Adrenal gland (tissue), 9 donors: ENCODE measurements at regions not wholly inside any gene's neighbourhood (a gene's known extent, or its start where the extent isn't known, plus 50 kb on each side); places are given as distances from the start of the nearest gene placed in this dataset.

Experiments used
- DNase-seq, 7 donors: peaks; one replicate each; pipeline ENCODE4 v3.0.0-alpha.2; 2019 to 2020
- H3K27ac ChIP-seq, 5 donors: fragments of 200-600 bp; sonication (generic) in 4 of 5; 1 replicate in 3 of 5; 2 replicates in 2 of 5; pipeline versions ENCODE4 v1.5.1 to v1.8.0; 2016 to 2020; ENCODE audit warnings: mild to moderate bottlenecking in 1 of 5
- H3K27me3 ChIP-seq: fragments of 200-600 bp; 2 replicates; pipeline ENCODE4 v1.8.0; 2021
- H3K36me3 ChIP-seq, 2 donors: fragments of 200-600 bp; replicated peaks in 1 of 2; 1 replicate in 1 of 2; 2 replicates in 1 of 2; pipeline versions ENCODE4 v1.5.1 to v1.8.0; 2018 to 2022
- H3K4me1 ChIP-seq, 2 donors: fragments of 200-600 bp; replicated peaks in 1 of 2; 1 replicate in 1 of 2; 2 replicates in 1 of 2; pipeline versions ENCODE4 v1.5.1 to v1.8.0; 2018 to 2021
- H3K4me3 ChIP-seq, 4 donors: fragments of 200-600 bp; sonication (generic) in 3 of 4; one replicate each; pipeline ENCODE4 v1.5.1; 2016 to 2018
- H3K9me3 ChIP-seq, 3 donors: fragments of 200-600 bp; sonication (generic) in 1 of 3; replicated peaks in 1 of 3; 1 replicate in 2 of 3; 2 replicates in 1 of 3; pipeline versions ENCODE4 v1.5.1 to v1.8.0; 2016 to 2021
- POLR2A ChIP-seq, 2 donors: fragments of 450-650 bp; IDR thresholded peaks; one replicate each; pipeline ENCODE4 v1.6.1; 2017; ENCODE audit warnings: antibody characterized with exemption in 2 of 2, mild to moderate bottlenecking in 2 of 2, moderate library complexity in 1 of 2
- WGBS, 4 donors: extraction: QIAGEN DNeasy Blood & Tissue Kit in 2 of 4; methylation state at CpG; one replicate each; pipeline versions ENCODE4 v1.1.5 to v1.1.7; 2013 to 2017; 5-methylcytosine and 5-hydroxymethylcytosine counted together
- intact Hi-C, 2 donors: fragments of 100-400 bp; cut with DNase I; formaldehyde crosslinking; loops; one replicate each; pipeline versions ENCODE4 v1.14.1 to v1.15.0; 2022 to 2023
- TF ChIP-seq, protein P1 (sequence below), 6 experiments: fragments of 450-650 bp in 4 of 6; fragments of 200-600 bp in 2 of 6; sonication (generic) in 1 of 6; IDR thresholded peaks; 1 replicate in 5 of 6; 2 replicates in 1 of 6; pipeline versions ENCODE4 v1.5.1 to v1.8.0; 2016 to 2021; ENCODE audit warnings: antibody characterized with exemption in 6 of 6, mild to moderate bottlenecking in 2 of 6, moderate library complexity in 1 of 6
- donor health status: healthy with polysubstance abuse.
- donor health status: Bipolar disorder and iron deficiency.
- donor health status: DM: yes; HTN: yes; CAD: no.
- donor health status: DM: no; HTN: no; CAD: no.
- donor health status: DM: no; HTN: no; CAD: no.

GRCh38 chr18:47341678-47342077, 90.2 kb upstream of the SKOR2 start:
- intact Hi-C loops: no loop called here
- TF ChIP-seq POLR2A (IDR thresholded peaks at IDR 0.05): no peak
- TF ChIP-seq, protein P1, sequence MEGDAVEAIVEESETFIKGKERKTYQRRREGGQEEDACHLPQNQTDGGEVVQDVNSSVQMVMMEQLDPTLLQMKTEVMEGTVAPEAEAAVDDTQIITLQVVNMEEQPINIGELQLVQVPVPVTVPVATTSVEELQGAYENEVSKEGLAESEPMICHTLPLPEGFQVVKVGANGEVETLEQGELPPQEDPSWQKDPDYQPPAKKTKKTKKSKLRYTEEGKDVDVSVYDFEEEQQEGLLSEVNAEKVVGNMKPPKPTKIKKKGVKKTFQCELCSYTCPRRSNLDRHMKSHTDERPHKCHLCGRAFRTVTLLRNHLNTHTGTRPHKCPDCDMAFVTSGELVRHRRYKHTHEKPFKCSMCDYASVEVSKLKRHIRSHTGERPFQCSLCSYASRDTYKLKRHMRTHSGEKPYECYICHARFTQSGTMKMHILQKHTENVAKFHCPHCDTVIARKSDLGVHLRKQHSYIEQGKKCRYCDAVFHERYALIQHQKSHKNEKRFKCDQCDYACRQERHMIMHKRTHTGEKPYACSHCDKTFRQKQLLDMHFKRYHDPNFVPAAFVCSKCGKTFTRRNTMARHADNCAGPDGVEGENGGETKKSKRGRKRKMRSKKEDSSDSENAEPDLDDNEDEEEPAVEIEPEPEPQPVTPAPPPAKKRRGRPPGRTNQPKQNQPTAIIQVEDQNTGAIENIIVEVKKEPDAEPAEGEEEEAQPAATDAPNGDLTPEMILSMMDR (IDR thresholded peaks at IDR 0.05): no peak

GRCh38 chr18:47334966-47335365, 83.5 kb upstream of the SKOR2 start:
- H3K9me3 ChIP-seq: no peaks in the 10 kb centered on the region
- H3K4me3 ChIP-seq: no peak overlapping the region
- H3K27me3 ChIP-seq: no peaks in the 10 kb centered on the region
- no peak overlapping the region for H3K27ac ChIP-seq
- no peaks in the 10 kb centered on the region for H3K4me1 ChIP-seq
- intact Hi-C loops: no loop called here
- TF ChIP-seq, protein P1 (IDR thresholded peaks at IDR 0.05): no peak
- no peak for TF ChIP-seq POLR2A (IDR thresholded peaks at IDR 0.05)
- DNase-seq: no peak
- no peaks in the 10 kb centered on the region for H3K36me3 ChIP-seq

More at GRCh38 chr18:47341678-47342077, 90.2 kb upstream of the SKOR2 start:
- H3K4me3 ChIP-seq: no peak overlapping the region
- H3K27me3 ChIP-seq: no peaks in the 10 kb centered on the region
- H3K9me3 ChIP-seq: no peaks in the 10 kb centered on the region
- no peaks in the 10 kb centered on the region for H3K4me1 ChIP-seq
- WGBS, 4 donors: 64 to 73% (median 69%) methylated on average over 6 of the region's 6 CpGs
- H3K36me3 ChIP-seq: no peaks in the 10 kb centered on the region
- no peak overlapping the region for H3K27ac ChIP-seq
- DNase-seq: no peak

DNA sequence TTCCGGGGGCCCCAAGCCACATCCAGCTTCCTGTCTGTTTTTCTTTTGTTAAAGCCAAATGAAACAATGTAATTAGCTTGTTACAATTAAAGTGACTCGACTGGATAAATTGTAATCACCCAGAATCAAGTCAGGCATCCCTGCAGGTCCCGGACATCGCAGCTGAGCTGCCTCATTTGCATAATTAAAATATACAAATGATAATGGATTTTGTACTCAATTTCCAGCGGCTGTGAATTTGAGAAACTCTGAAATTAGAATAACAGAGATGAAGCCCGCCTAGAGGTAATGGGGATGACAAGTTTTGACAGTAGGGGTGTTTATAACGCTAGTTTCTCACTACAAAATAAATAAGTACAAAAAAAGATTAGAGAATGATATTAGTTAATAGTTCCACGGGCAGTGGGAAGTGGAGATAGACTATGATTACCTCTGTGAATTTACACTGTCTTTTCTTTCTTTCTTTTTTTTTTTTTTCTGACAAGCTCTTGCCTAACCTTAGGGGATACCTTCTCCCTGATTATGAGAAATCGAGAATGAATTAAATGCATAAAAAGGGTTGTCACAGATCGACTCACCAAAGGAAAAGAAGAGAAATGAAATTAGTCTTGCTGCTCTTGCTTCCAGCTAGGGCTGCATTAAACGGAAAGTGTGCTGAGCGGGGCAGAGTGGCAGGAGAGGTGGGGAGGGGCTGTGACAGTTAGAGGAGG, 82.6 kb upstream of the SKOR2 start:
- Histone ChIP-seq H3K9me3 (no peaks in the 10 kb centered on the region), H3K36me3 (no peaks in the 10 kb centered on the region), H3K4me1 (no peaks in the 10 kb centered on the region), H3K27me3 (no peaks in the 10 kb centered on the region), H3K27ac (no peak overlapping the region), H3K4me3 (no peak overlapping the region)
- DNase-seq: no peak
- TF ChIP-seq POLR2A (IDR thresholded peaks at IDR 0.05): no peak
- TF ChIP-seq, protein P1 (IDR thresholded peaks at IDR 0.05): no peak
- intact Hi-C loops: no loop called here
- 64 to 70% (median 66%) methylated on average over 12 of the region's 12 CpGs for WGBS, 4 donors

GRCh38 chr18:47331641-47332040, 80.2 kb upstream of the SKOR2 start:
- no peaks in the 10 kb centered on the region for H3K27me3 ChIP-seq
- H3K27ac ChIP-seq: no peak overlapping the region
- H3K9me3 ChIP-seq: no peaks in the 10 kb centered on the region
- no peaks in the 10 kb centered on the region for H3K36me3 ChIP-seq
- H3K4me1 ChIP-seq: no peaks in the 10 kb centered on the region
- no peak for TF ChIP-seq POLR2A (IDR thresholded peaks at IDR 0.05)
- TF ChIP-seq, protein P1 (IDR thresholded peaks at IDR 0.05): no peak
- H3K4me3 ChIP-seq: no peak overlapping the region
- DNase-seq: no peak
- WGBS, 4 donors: 57 to 80% (median 65%) methylated on average over 1 of the region's 1 CpG
- intact Hi-C loops: no loop called here
